ENCODE measurements at regions not wholly inside any gene's neighbourhood (a gene's known extent, or its start where the extent isn't known, plus 50 kb on each side); places are given as distances from the start of the nearest gene placed in this dataset.
A peak's percentile ranks its signal among the peaks of the same experiment; 100 is the strongest.

GRCh38 chr11:32039149-32039548 lies 51.7 kb upstream of the RCN1 start:
- intact Hi-C loops (cut with DNase I) = no loop called here

GRCh38 chr11:32034680-32035079 lies 56.2 kb upstream of the RCN1 start:
- intact Hi-C loops (cut with DNase I) = no loop called here
- DNase-seq = no peak

More at GRCh38 chr11:32039149-32039548, 51.7 kb upstream of the RCN1 start:
- DNase-seq = no peak

- intact Hi-C loops (cut with DNase I) = no loop called here
These were observed 56.7 kb upstream of the RCN1 start for GRCh38 chr11:32034149-32034548.

GRCh38 chr11:32033491-32033890 lies 57.4 kb upstream of the RCN1 start:
- DNase-seq = no peak
- intact Hi-C loops (cut with DNase I) = no loop called here

More at GRCh38 chr11:32034149-32034548, 56.7 kb upstream of the RCN1 start:
- no peak for DNase-seq

GRCh38 chr11:32033067-32033466 lies 57.8 kb upstream of the RCN1 start:
- intact Hi-C loops (cut with DNase I) = no loop called here

GRCh38 chr11:32032478-32032877 lies 58.4 kb upstream of the RCN1 start:
- intact Hi-C loops (cut with DNase I) = no loop called here
- no peak for DNase-seq

More at GRCh38 chr11:32033067-32033466, 57.8 kb upstream of the RCN1 start:
- no peak for DNase-seq

GRCh38 chr11:32032052-32032451 lies 58.8 kb upstream of the RCN1 start:
- intact Hi-C loops (cut with DNase I) = no loop called here
- no peak for DNase-seq

- intact Hi-C loops (cut with DNase I) = no loop called here
- DNase-seq = no peak
These were observed 59.9 kb upstream of the RCN1 start for GRCh38 chr11:32030875-32031503.

GRCh38 chr11:32029721-32030120 lies 61.2 kb upstream of the RCN1 start:
- intact Hi-C loops (cut with DNase I) = no loop called here
- peak in 1 of 10 donors; percentile 77 for DNase-seq

GRCh38 chr11:32028201-32028600 lies 62.7 kb upstream of the RCN1 start:
- no peak for DNase-seq
- intact Hi-C loops (cut with DNase I) = no loop called here

GRCh38 chr11:32026766-32027165 lies 64.1 kb upstream of the RCN1 start:
- intact Hi-C loops (cut with DNase I) = no loop called here
- no peak for DNase-seq

GRCh38 chr11:32024948-32025347 lies 65.9 kb upstream of the RCN1 start:
- DNase-seq = no peak
- intact Hi-C loops (cut with DNase I) = no loop called here

- intact Hi-C loops (cut with DNase I) = no loop called here
- peak in 9 of 10 donors; percentile 12 to 88 (median 49) for DNase-seq
These were observed 67.2 kb upstream of the RCN1 start for GRCh38 chr11:32023370-32024305.

- intact Hi-C loops (cut with DNase I) = no loop called here
- no peak for DNase-seq
These were observed 72.2 kb upstream of the RCN1 start for GRCh38 chr11:32018672-32019071.

- intact Hi-C loops (cut with DNase I) = no loop called here
These were observed 74.8 kb upstream of the RCN1 start for GRCh38 chr11:32016111-32016510.

GRCh38 chr11:32015427-32015826 lies 75.4 kb upstream of the RCN1 start:
- DNase-seq = no peak
- intact Hi-C loops (cut with DNase I) = no loop called here

More at GRCh38 chr11:32016111-32016510, 74.8 kb upstream of the RCN1 start:
- DNase-seq = no peak

- peak in 1 of 10 donors; percentile 66 for DNase-seq
- intact Hi-C loops (cut with DNase I) = no loop called here
These were observed 77.3 kb upstream of the RCN1 start for GRCh38 chr11:32013603-32014002.

GRCh38 chr11:32012049-32012448 lies 78.8 kb upstream of the RCN1 start:
- no peak for DNase-seq
- intact Hi-C loops (cut with DNase I) = no loop called here

- intact Hi-C loops (cut with DNase I) = loop anchor here (5.0 kb wide), 1 partner anchor 612 kb away; no protein-coding TSS in a partner anchor
- DNase-seq = no peak
These were observed 81.9 kb upstream of the RCN1 start for GRCh38 chr11:32008880-32009551.

GRCh38 chr11:32006799-32007388 lies 84.0 kb upstream of the RCN1 start:
- DNase-seq = peak in 1 of 10 donors; percentile 27
- intact Hi-C loops (cut with DNase I) = loop anchor here (5.0 kb wide), 1 partner anchor 610 kb away; no protein-coding TSS in a partner anchor

Data from posterior cingulate gyrus (tissue), 11 donors.